ENCODE measurements at regions not wholly inside any gene's neighbourhood (a gene's known extent, or its start where the extent isn't known, plus 50 kb on each side); places are given as distances from the start of the nearest gene placed in this dataset.

- Histone ChIP-seq H3K9me1 (ENCODE audit: insufficient read depth, low read length) (no peaks in the 10 kb centered on the region), H3K9ac (ENCODE audit: low read depth, low read length) (no peak overlapping the region), H3K18ac (ENCODE audit: low read depth, low read length) (no peak overlapping the region), H3K79me1 (ENCODE audit: low read depth in 1 of 2, low read length in 2 of 2) (no peaks in the 10 kb centered on the region), H3K27me3 (ENCODE audit: control insufficient read depth, insufficient read depth, low read length) (no peaks in the 10 kb centered on the region), H3K4me2 (ENCODE audit: low read depth, low read length) (no peak overlapping the region), H3K9me3 (ENCODE audit: control insufficient read depth, insufficient read depth, low read length) (peaks cover 6% of the 10 kb centered on the region; the same call in 1 of the 2 replicates), H2BK20ac (ENCODE audit: low read depth, low read length) (no peak overlapping the region), H2AK9ac (replicated peaks; ENCODE audit: low read depth, low read length, poor library complexity) (no peak overlapping the region), H2BK5ac (ENCODE audit: low read depth, low read length, poor library complexity, severe bottlenecking) (no peak overlapping the region), H3K23ac (ENCODE audit: low read depth, low read length) (no peak overlapping the region), H4K20me1 (ENCODE audit: insufficient read depth, low read length) (no peaks in the 10 kb centered on the region), H2AK5ac (ENCODE audit: low read depth, low read length) (no peak overlapping the region), H3K56ac (ENCODE audit: extremely low read depth, insufficient read depth, low read length) (no peak overlapping the region), H3K36me3 (ENCODE audit: control insufficient read depth, insufficient read depth, low read length) (no peaks in the 10 kb centered on the region), H3K27ac (ENCODE audit: insufficient read depth, low read length) (no peak overlapping the region), H2BK15ac (ENCODE audit: low read depth, low read length) (no peak overlapping the region), H2BK120ac (ENCODE audit: low read depth, low read length) (no peak overlapping the region), H2AFZ (replicated peaks; ENCODE audit: low read length, poor library complexity) (no peak overlapping the region), H3K4ac (ENCODE audit: low read depth, low read length) (no peak overlapping the region), H3K4me3 (ENCODE audit: insufficient read depth, low read depth, low read length) (no peak overlapping the region), H3K14ac (replicated peaks; ENCODE audit: low read depth, low read length) (no peak overlapping the region), H4K5ac (ENCODE audit: low read depth, low read length) (no peak overlapping the region), H3K4me1 (ENCODE audit: control insufficient read depth, insufficient read depth, low read length) (peaks cover 2% of the 10 kb centered on the region), H4K91ac (ENCODE audit: insufficient read depth, low read depth, low read length) (no peak overlapping the region), H4K8ac (ENCODE audit: low read depth in 2 of 2, low read length in 2 of 2) (no peak overlapping the region)
- ATAC-seq (ENCODE audit: low read depth) = no peak
- in situ Hi-C loops (cut with MboI; ENCODE audit: low sequenced_read_pairs) = no loop called here
- DNase-seq = no peak
- CTCF ChIA-PET = interaction anchor here (0.6 kb wide), 1 partner anchor 12 kb away, joined by 4 read pairs; no protein-coding TSS in a partner anchor
- POLR2A ChIA-PET (ENCODE audit: unreplicated experiment) = no interaction called here
- TF ChIP-seq POLR2A (IDR thresholded peaks at IDR 0.05; ENCODE audit: low read depth, low read length) (no peak), RFX5 (IDR thresholded peaks at IDR 0.05; ENCODE audit: low read depth, low read length) (no peak), RAD21 (IDR thresholded peaks at IDR 0.05; ENCODE audit: low read length) (no peak), MAFK (IDR thresholded peaks at IDR 0.05; ENCODE audit: low read depth, low read length) (no peak), SMC3 (IDR thresholded peaks at IDR 0.05; ENCODE audit: low read depth, low read length) (no peak), CHD1 (IDR thresholded peaks at IDR 0.05; ENCODE audit: low read depth, low read length) (no peak), BHLHE40 (IDR thresholded peaks at IDR 0.05; ENCODE audit: low read depth, low read length) (no peak), ELK1 (IDR thresholded peaks at IDR 0.05; ENCODE audit: borderline replicate concordance, low read depth, low read length) (no peak), FOS (IDR thresholded peaks at IDR 0.05; ENCODE audit: low read depth, low read length) (no peak), MXI1 (IDR thresholded peaks at IDR 0.05; ENCODE audit: borderline replicate concordance, low read depth, low read length) (no peak), NFE2L2 (IDR thresholded peaks at IDR 0.05; ENCODE audit: low read depth, low read length) (no peak), RCOR1 (IDR thresholded peaks at IDR 0.05; ENCODE audit: insufficient replicate concordance, low read length) (no peak), CEBPB (IDR thresholded peaks at IDR 0.05; ENCODE audit: low read depth, low read length) (no peak), MAZ (IDR thresholded peaks at IDR 0.05; ENCODE audit: borderline replicate concordance, low read depth, low read length) (no peak)
- TF ChIP-seq, protein P1, sequence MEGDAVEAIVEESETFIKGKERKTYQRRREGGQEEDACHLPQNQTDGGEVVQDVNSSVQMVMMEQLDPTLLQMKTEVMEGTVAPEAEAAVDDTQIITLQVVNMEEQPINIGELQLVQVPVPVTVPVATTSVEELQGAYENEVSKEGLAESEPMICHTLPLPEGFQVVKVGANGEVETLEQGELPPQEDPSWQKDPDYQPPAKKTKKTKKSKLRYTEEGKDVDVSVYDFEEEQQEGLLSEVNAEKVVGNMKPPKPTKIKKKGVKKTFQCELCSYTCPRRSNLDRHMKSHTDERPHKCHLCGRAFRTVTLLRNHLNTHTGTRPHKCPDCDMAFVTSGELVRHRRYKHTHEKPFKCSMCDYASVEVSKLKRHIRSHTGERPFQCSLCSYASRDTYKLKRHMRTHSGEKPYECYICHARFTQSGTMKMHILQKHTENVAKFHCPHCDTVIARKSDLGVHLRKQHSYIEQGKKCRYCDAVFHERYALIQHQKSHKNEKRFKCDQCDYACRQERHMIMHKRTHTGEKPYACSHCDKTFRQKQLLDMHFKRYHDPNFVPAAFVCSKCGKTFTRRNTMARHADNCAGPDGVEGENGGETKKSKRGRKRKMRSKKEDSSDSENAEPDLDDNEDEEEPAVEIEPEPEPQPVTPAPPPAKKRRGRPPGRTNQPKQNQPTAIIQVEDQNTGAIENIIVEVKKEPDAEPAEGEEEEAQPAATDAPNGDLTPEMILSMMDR (conservative IDR thresholded peaks at IDR 0.05; ENCODE audit: low read depth, low read length) = no peak
- TF ChIP-seq, protein P2, sequence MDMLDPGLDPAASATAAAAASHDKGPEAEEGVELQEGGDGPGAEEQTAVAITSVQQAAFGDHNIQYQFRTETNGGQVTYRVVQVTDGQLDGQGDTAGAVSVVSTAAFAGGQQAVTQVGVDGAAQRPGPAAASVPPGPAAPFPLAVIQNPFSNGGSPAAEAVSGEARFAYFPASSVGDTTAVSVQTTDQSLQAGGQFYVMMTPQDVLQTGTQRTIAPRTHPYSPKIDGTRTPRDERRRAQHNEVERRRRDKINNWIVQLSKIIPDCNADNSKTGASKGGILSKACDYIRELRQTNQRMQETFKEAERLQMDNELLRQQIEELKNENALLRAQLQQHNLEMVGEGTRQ (IDR thresholded peaks at IDR 0.05; ENCODE audit: low read depth, low read length) = no peak
- intact Hi-C loops (cut with micrococcal nuclease) = no loop called here
- 100% methylated on average over 1 of the region's 4 CpGs; no CpG with 5 or more reads in 1 of the 2 experiments for WGBS, 2 experiments (ENCODE audit: extremely low coverage in 2 of 2, insufficient read length in 1 of 2)
- BruUV-seq (replicated peaks) = no TSS peak
- dilution Hi-C loops (cut with HindIII; ENCODE audit: low sequenced_read_pairs, unreplicated experiment) = no loop called here
Observed at GRCh38 chr18:55845221-55845620, 257.2 kb upstream of the TCF4 start.

Data from IMR-90 (cell line).